ENCODE measurements at regions not wholly inside any gene's neighbourhood (a gene's known extent, or its start where the extent isn't known, plus 50 kb on each side); places are given as distances from the start of the nearest gene placed in this dataset.

GRCh38 chr15:39193611-39194010 is 387.3 kb upstream of the THBS1 start:
- TF ChIP-seq CTCF (IDR thresholded peaks at IDR 0.05; ENCODE audit: low read depth, low read length) = no peak
- ChIA-PET CTCF (interaction anchor here (0.6 kb wide), 1 partner anchor 387 kb away, joined by 5 read pairs; the partner anchor contains the start of gene THBS1), POLR2A (interaction anchor here (0.9 kb wide), 1 partner anchor 387 kb away, joined by 3 read pairs; the partner anchor contains the start of gene THBS1)
- Histone ChIP-seq H3K27me3 (ENCODE audit: control insufficient read depth, insufficient read depth, low read length) (no peaks in the 10 kb centered on the region), H3K27ac (ENCODE audit: low read depth, low read length) (no peak overlapping the region), H3K4me3 (ENCODE audit: low read depth, low read length) (no peak overlapping the region), H3K9me3 (ENCODE audit: control insufficient read depth, insufficient read depth, low read length) (no peaks in the 10 kb centered on the region)
- DNase-seq (ENCODE audit: low read depth, low spot score) = no peak

- CTCF ChIA-PET = no interaction called here
- TF ChIP-seq CTCF (IDR thresholded peaks at IDR 0.05; ENCODE audit: low read depth, low read length) = no peak
Measured at GRCh38 chr15:39194106-39194830, 386.6 kb upstream of the THBS1 start.

GRCh38 chr15:39195961-39196486 is 384.9 kb upstream of the THBS1 start:
- ChIA-PET CTCF (no interaction called here), POLR2A (interaction anchor here (0.9 to 1.2 kb wide), 3 partner anchors 14 to 384 kb away, joined by 3 read pairs; partner anchors contain the start of gene THBS1)
- Histone ChIP-seq H3K9me3 (ENCODE audit: control insufficient read depth, insufficient read depth, low read length) (no peaks in the 10 kb centered on the region), H3K27me3 (ENCODE audit: control insufficient read depth, insufficient read depth, low read length) (no peaks in the 10 kb centered on the region), H3K4me3 (ENCODE audit: low read depth, low read length) (no peak overlapping the region), H3K27ac (ENCODE audit: low read depth, low read length) (peak overlapping the region; percentile 65)
- DNase-seq (ENCODE audit: low read depth, low spot score) = no peak
- TF ChIP-seq CTCF (IDR thresholded peaks at IDR 0.05; ENCODE audit: low read depth, low read length) = no peak

More at GRCh38 chr15:39194106-39194830, 386.6 kb upstream of the THBS1 start:
- Histone ChIP-seq H3K4me3 (ENCODE audit: low read depth, low read length) (no peak overlapping the region), H3K9me3 (ENCODE audit: control insufficient read depth, insufficient read depth, low read length) (no peaks in the 10 kb centered on the region), H3K27me3 (ENCODE audit: control insufficient read depth, insufficient read depth, low read length) (no peaks in the 10 kb centered on the region), H3K27ac (ENCODE audit: low read depth, low read length) (peak overlapping the region; percentile 22)
- DNase-seq (ENCODE audit: low read depth, low spot score) = no peak
- POLR2A ChIA-PET = interaction anchor here (0.5 to 0.9 kb wide), 2 partner anchors 86 to 386 kb away, joined by 3 read pairs; partner anchors contain the start of gene THBS1

- Histone ChIP-seq H3K4me3 (ENCODE audit: low read depth, low read length) (no peak overlapping the region), H3K27ac (ENCODE audit: low read depth, low read length) (no peak overlapping the region), H3K9me3 (ENCODE audit: control insufficient read depth, insufficient read depth, low read length) (no peaks in the 10 kb centered on the region), H3K27me3 (ENCODE audit: control insufficient read depth, insufficient read depth, low read length) (no peaks in the 10 kb centered on the region)
- CTCF ChIA-PET = no interaction called here
- no peak for TF ChIP-seq CTCF (IDR thresholded peaks at IDR 0.05; ENCODE audit: low read depth, low read length)
- no peak for DNase-seq (ENCODE audit: low read depth, low spot score)
- POLR2A ChIA-PET = no interaction called here
Measured at GRCh38 chr15:39198044-39199000, 382.6 kb upstream of the THBS1 start.
